ENCODE measurements at regions not wholly inside any gene's neighbourhood (a gene's known extent, or its start where the extent isn't known, plus 50 kb on each side); places are given as distances from the start of the nearest gene placed in this dataset.

- no peak for TF ChIP-seq CTCF (IDR thresholded peaks at IDR 0.05; ENCODE audit: low read length)
- no peak for TF ChIP-seq EZH2 (optimal IDR thresholded peaks at IDR 0.05; ENCODE audit: low read depth, low read length)
- TF ChIP-seq EZH2phosphoT487 (IDR thresholded peaks at IDR 0.05; ENCODE audit: low read length): no peak
These were observed 262.1 kb downstream of the XXYLT1 start for GRCh38 chr3:195008816-195009215.

Data from MM.1S (cell line).